ENCODE measurements at regions not wholly inside any gene's neighbourhood (a gene's known extent, or its start where the extent isn't known, plus 50 kb on each side); places are given as distances from the start of the nearest gene placed in this dataset.

GRCh38 chr1:229209816-229210215 lies 61.1 kb upstream of the RAB4A start:
- Mint-ChIP-seq H3K27ac (no peak overlapping the region), H3K9me3 (no peaks in the 10 kb centered on the region), H3K4me3 (no peak overlapping the region), H3K27me3 (ENCODE audit: insufficient read depth) (peaks cover 11% of the 10 kb centered on the region), H3K36me3 (ENCODE audit: low read depth) (no peaks in the 10 kb centered on the region), H3K4me1 (ENCODE audit: low read depth) (peaks cover 4% of the 10 kb centered on the region)
- DNase-seq (ENCODE audit: low spot score), result no peak
- intact Hi-C loops (cut with micrococcal nuclease), result no loop called here

- Mint-ChIP-seq H3K27me3 (ENCODE audit: insufficient read depth) (peaks cover 11% of the 10 kb centered on the region), H3K4me1 (ENCODE audit: low read depth) (no peaks in the 10 kb centered on the region), H3K36me3 (ENCODE audit: low read depth) (no peaks in the 10 kb centered on the region), H3K27ac (no peak overlapping the region), H3K9me3 (no peaks in the 10 kb centered on the region), H3K4me3 (no peak overlapping the region)
- intact Hi-C loops (cut with micrococcal nuclease), result no loop called here
- DNase-seq (ENCODE audit: low spot score), result no peak
Measured at GRCh38 chr1:229210844-229211243, 60.1 kb upstream of the RAB4A start.

GRCh38 chr1:229213797-229214196 lies 57.1 kb upstream of the RAB4A start:
- peaks cover 5% of the 10 kb centered on the region for H3K27me3 Mint-ChIP-seq (ENCODE audit: insufficient read depth)
- no peak overlapping the region for H3K27ac Mint-ChIP-seq

GRCh38 chr1:229217716-229218115 lies 53.2 kb upstream of the RAB4A start:
- Mint-ChIP-seq H3K4me3 (no peak overlapping the region), H3K27ac (no peak overlapping the region), H3K4me1 (ENCODE audit: low read depth) (no peaks in the 10 kb centered on the region), H3K36me3 (ENCODE audit: low read depth) (no peaks in the 10 kb centered on the region), H3K27me3 (ENCODE audit: insufficient read depth) (peaks cover 5% of the 10 kb centered on the region), H3K9me3 (no peaks in the 10 kb centered on the region)
- DNase-seq (ENCODE audit: low spot score), result no peak
- intact Hi-C loops (cut with micrococcal nuclease), result no loop called here

More at GRCh38 chr1:229213797-229214196, 57.1 kb upstream of the RAB4A start:
- Mint-ChIP-seq H3K9me3 (no peaks in the 10 kb centered on the region), H3K4me1 (ENCODE audit: low read depth) (no peaks in the 10 kb centered on the region), H3K4me3 (no peak overlapping the region), H3K36me3 (ENCODE audit: low read depth) (no peaks in the 10 kb centered on the region)
- intact Hi-C loops (cut with micrococcal nuclease), result no loop called here
- no peak for DNase-seq (ENCODE audit: low spot score)

GRCh38 chr1:229218612-229219025 lies 52.3 kb upstream of the RAB4A start:
- Mint-ChIP-seq H3K9me3 (no peaks in the 10 kb centered on the region), H3K4me3 (no peak overlapping the region)
- DNase-seq (ENCODE audit: low spot score), result no peak

GRCh38 chr1:229220163-229220846 lies 50.6 kb upstream of the RAB4A start:
- Mint-ChIP-seq H3K27me3 (ENCODE audit: insufficient read depth) (peaks cover 5% of the 10 kb centered on the region), H3K36me3 (ENCODE audit: low read depth) (no peaks in the 10 kb centered on the region)

More at GRCh38 chr1:229218612-229219025, 52.3 kb upstream of the RAB4A start:
- Mint-ChIP-seq H3K4me1 (ENCODE audit: low read depth) (no peaks in the 10 kb centered on the region), H3K27ac (no peak overlapping the region), H3K36me3 (ENCODE audit: low read depth) (no peaks in the 10 kb centered on the region), H3K27me3 (ENCODE audit: insufficient read depth) (peaks cover 5% of the 10 kb centered on the region)
- intact Hi-C loops (cut with micrococcal nuclease), result no loop called here

GRCh38 chr1:229221106-229222019 lies 49.5 kb upstream of the RAB4A start:
- intact Hi-C loops (cut with micrococcal nuclease), result no loop called here
- no peaks in the 10 kb centered on the region for H3K36me3 Mint-ChIP-seq (ENCODE audit: low read depth)
- DNase-seq (ENCODE audit: low spot score), result no peak
- no peaks in the 10 kb centered on the region for H3K4me1 Mint-ChIP-seq (ENCODE audit: low read depth)
- no peak overlapping the region for H3K4me3 Mint-ChIP-seq
- H3K27ac Mint-ChIP-seq, result no peak overlapping the region
- peaks cover 5% of the 10 kb centered on the region for H3K27me3 Mint-ChIP-seq (ENCODE audit: insufficient read depth)
- H3K9me3 Mint-ChIP-seq, result no peaks in the 10 kb centered on the region

More at GRCh38 chr1:229220163-229220846, 50.6 kb upstream of the RAB4A start:
- intact Hi-C loops (cut with micrococcal nuclease), result no loop called here
- Mint-ChIP-seq H3K27ac (no peak overlapping the region), H3K4me1 (ENCODE audit: low read depth) (no peaks in the 10 kb centered on the region), H3K4me3 (no peak overlapping the region), H3K9me3 (no peaks in the 10 kb centered on the region)
- DNase-seq (ENCODE audit: low spot score), result no peak
